ENCODE measurements at regions not wholly inside any gene's neighbourhood (a gene's known extent, or its start where the extent isn't known, plus 50 kb on each side); places are given as distances from the start of the nearest gene placed in this dataset.

DNA sequence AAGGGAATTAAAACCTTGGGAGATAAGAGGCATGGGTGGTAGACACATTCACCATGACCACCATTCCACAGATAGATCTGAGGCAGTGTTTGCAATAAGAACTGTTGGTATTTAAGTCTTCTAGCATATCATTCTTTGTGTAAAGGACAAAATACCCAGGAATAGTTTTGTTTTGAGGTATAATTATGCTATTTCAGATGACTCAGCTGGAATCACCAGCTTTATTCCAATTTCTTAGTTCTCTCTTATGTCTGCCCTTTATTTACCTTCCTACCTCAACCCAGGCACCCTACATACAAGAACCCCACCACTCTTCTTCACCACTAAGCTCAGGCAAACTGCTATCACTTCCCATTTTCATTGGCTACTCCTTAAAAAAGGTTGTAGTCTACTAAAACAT, 94.7 kb upstream of the TRIO start:
- TF ChIP-seq CTCF (IDR thresholded peaks at IDR 0.05) (no peak), POLR2AphosphoS5 (IDR thresholded peaks at IDR 0.05) (no peak)

Measured in breast epithelium (tissue), 3 donors.